Upper lobe of left lung (tissue), 4 donors: ENCODE measurements at regions not wholly inside any gene's neighbourhood (a gene's known extent, or its start where the extent isn't known, plus 50 kb on each side); places are given as distances from the start of the nearest gene placed in this dataset.

ENCODE experiments used
- CTCF ChIP-seq, 6 experiments: fragments of 450-650 bp in 4 of 6; fragments of 200-600 bp in 2 of 6; sonication (generic) in 2 of 6; IDR thresholded peaks; one replicate each; pipeline ENCODE4 v1.5.1; 2016 to 2019; ENCODE audit warnings: antibody characterized with exemption in 6 of 6
- EP300 ChIP-seq, 4 donors: sonication (generic); formaldehyde crosslinking; IDR thresholded peaks; one replicate each; pipeline ENCODE4 v1.5.1; 2017; ENCODE audit warnings: antibody characterized with exemption in 4 of 4, control low read depth in 2 of 4
- POLR2A ChIP-seq, 4 donors: fragments of 450-650 bp; IDR thresholded peaks; one replicate each; pipeline ENCODE4 v1.5.1; 2016 to 2017; ENCODE audit warnings: antibody characterized with exemption in 4 of 4, mild to moderate bottlenecking in 2 of 4
- POLR2AphosphoS5 ChIP-seq, 2 donors: sonication (generic); formaldehyde crosslinking; IDR thresholded peaks; one replicate each; pipeline ENCODE4 v1.5.1; 2017; ENCODE audit warnings: antibody characterized with exemption in 2 of 2

GRCh38 chr1:72516826-72517225, 234.5 kb upstream of the NEGR1 start:
- TF ChIP-seq POLR2A (IDR thresholded peaks at IDR 0.05) (no peak), CTCF (IDR thresholded peaks at IDR 0.05) (no peak), POLR2AphosphoS5 (IDR thresholded peaks at IDR 0.05) (no peak), EP300 (IDR thresholded peaks at IDR 0.05) (no peak)
